H9 (cell line): ENCODE measurements at regions not wholly inside any gene's neighbourhood (a gene's known extent, or its start where the extent isn't known, plus 50 kb on each side); places are given as distances from the start of the nearest gene placed in this dataset.
"Not testable (repeated sequence)": the region's sequence is repeated elsewhere in the genome, so short reads cannot be mapped to it uniquely, and the experiment has no call there.

Experiments used
- DNase-seq: peaks from one replicate; pipeline ENCODE4 v3.0.0-alpha.2; 2017
- H2AFZ ChIP-seq: one replicate; pipeline ENCODE4 v1.6.1; 2013; ENCODE audit warnings: mild to moderate bottlenecking, low read length, control low read depth, moderate library complexity
- H2AK5ac ChIP-seq: 2 replicates; pipeline ENCODE4 v1.6.1; 2013; ENCODE audit warnings: low read length, control low read depth, mixed read lengths; ENCODE audit not compliant: insufficient read length
- H2BK120ac ChIP-seq: one replicate; pipeline ENCODE4 v1.6.1; 2013; ENCODE audit warnings: low read depth, mild to moderate bottlenecking, low read length, control low read depth, inconsistent platforms; ENCODE audit not compliant: poor library complexity, severe bottlenecking
- H2BK12ac ChIP-seq: 2 replicates; pipeline ENCODE4 v1.6.1; 2013; ENCODE audit warnings: low read length, control low read depth, mixed read lengths, low read depth; ENCODE audit not compliant: insufficient read length
- H2BK15ac ChIP-seq: 2 replicates; pipeline ENCODE4 v1.6.1; 2013; ENCODE audit warnings: low read depth, low read length, control low read depth
- H2BK20ac ChIP-seq: one replicate; pipeline ENCODE4 v1.6.1; 2013; ENCODE audit warnings: low read depth, mild to moderate bottlenecking, low read length, control low read depth, inconsistent platforms; ENCODE audit not compliant: poor library complexity, severe bottlenecking
- H2BK5ac ChIP-seq: 2 replicates; pipeline ENCODE4 v1.6.1; 2013; ENCODE audit warnings: low read length, control low read depth, mixed read lengths; ENCODE audit not compliant: insufficient read length
- H3K14ac ChIP-seq: 2 replicates; pipeline ENCODE4 v1.6.1; 2013; ENCODE audit warnings: low read length, control low read depth; ENCODE audit not compliant: insufficient read depth
- H3K18ac ChIP-seq: 2 replicates; pipeline ENCODE4 v1.6.1; 2013; ENCODE audit warnings: low read depth, mild to moderate bottlenecking, mixed read lengths, low read length, control low read depth; ENCODE audit not compliant: insufficient read length
- H3K23ac ChIP-seq: 2 replicates; pipeline ENCODE4 v1.6.1; 2013; ENCODE audit warnings: low read length, control low read depth, mixed read lengths, low read depth; ENCODE audit not compliant: insufficient read length
- H3K23me2 ChIP-seq: 2 replicates; pipeline ENCODE4 v1.6.1; 2013; ENCODE audit warnings: low read depth, mild to moderate bottlenecking, mixed read lengths, low read length, control low read depth; ENCODE audit not compliant: insufficient read length, poor library complexity, severe bottlenecking
- H3K27ac ChIP-seq: 2 replicates; pipeline ENCODE4 v1.5.1; 2013; ENCODE audit warnings: low read length, control low read depth, mixed read lengths, low read depth; ENCODE audit not compliant: insufficient read length
- H3K27me3 ChIP-seq: 2 replicates; pipeline ENCODE4 v1.6.1; 2013; ENCODE audit warnings: low read length, control low read depth, inconsistent platforms; ENCODE audit not compliant: insufficient read depth
- H3K4ac ChIP-seq: 2 replicates; pipeline ENCODE4 v1.6.1; 2013; ENCODE audit warnings: low read depth, mild to moderate bottlenecking, control low read depth, inconsistent platforms, low read length, moderate library complexity
- H3K4me1 ChIP-seq: 2 replicates; pipeline ENCODE4 v1.6.1; 2013; ENCODE audit warnings: low read length, control low read depth, inconsistent platforms; ENCODE audit not compliant: insufficient read depth
- H3K4me2 ChIP-seq: 2 replicates; pipeline ENCODE4 v1.6.1; 2013; ENCODE audit warnings: low read length, control low read depth, mixed read lengths; ENCODE audit not compliant: insufficient read length, insufficient read depth
- H3K56ac ChIP-seq: 2 replicates; pipeline ENCODE4 v1.6.1; 2013; ENCODE audit warnings: low read depth, mild to moderate bottlenecking, mixed read lengths, low read length, control low read depth; ENCODE audit not compliant: insufficient read length
- H3K79me1 ChIP-seq: 2 replicates; pipeline ENCODE4 v1.6.1; 2013; ENCODE audit warnings: low read depth, mild to moderate bottlenecking, moderate library complexity, low read length, control low read depth, inconsistent platforms; ENCODE audit not compliant: insufficient read depth, poor library complexity, severe bottlenecking
- H3K79me2 ChIP-seq: 2 replicates; pipeline ENCODE4 v1.6.1; 2013; ENCODE audit warnings: low read length, control low read depth, inconsistent platforms; ENCODE audit not compliant: insufficient read depth
- H3K9ac ChIP-seq: 2 replicates; pipeline ENCODE4 v1.6.1; 2013; ENCODE audit warnings: low read length, control low read depth, mixed read lengths; ENCODE audit not compliant: insufficient read length; ENCODE audit errors: extremely low read depth
- H3K9me3 ChIP-seq: one replicate; pipeline ENCODE4 v1.6.1; 2013; ENCODE audit warnings: low read depth, low read length, inconsistent platforms; ENCODE audit not compliant: control insufficient read depth
- H3T11ph ChIP-seq: one replicate; pipeline ENCODE4 v1.6.1; 2013; ENCODE audit warnings: mild to moderate bottlenecking, low read length, control low read depth, inconsistent platforms
- H4K20me1 ChIP-seq: one replicate; pipeline ENCODE4 v1.6.1; 2013; ENCODE audit not compliant: control insufficient read depth, insufficient read length, insufficient read depth
- H4K5ac ChIP-seq: 2 replicates; pipeline ENCODE4 v1.6.1; 2013; ENCODE audit warnings: low read depth, mild to moderate bottlenecking, mixed read lengths, low read length, control low read depth; ENCODE audit not compliant: insufficient read length
- H4K8ac ChIP-seq: replicated peaks from 2 replicates; pipeline ENCODE4 v1.6.1; 2013; ENCODE audit warnings: low read length, control low read depth, mixed read lengths, low read depth; ENCODE audit not compliant: insufficient read length
- H4K91ac ChIP-seq: 2 replicates; pipeline ENCODE4 v1.6.1; 2013; ENCODE audit warnings: low read depth, mild to moderate bottlenecking, moderate library complexity, mixed read lengths, low read length, control low read depth; ENCODE audit not compliant: insufficient read length
- H3K27ac Mint-ChIP-seq, 3 experiments: 2 replicates in 2 of 3; 3 replicates in 1 of 3; pipeline ENCODE4 v1.8.0; 2020 to 2021; ENCODE audit warnings: mixed read lengths in 3 of 3, mild to moderate bottlenecking in 1 of 3, moderate library complexity in 1 of 3
- H3K27me3 Mint-ChIP-seq: 2 replicates; pipeline ENCODE4 v1.8.0; 2021; ENCODE audit warnings: low read depth, mild to moderate bottlenecking, moderate library complexity, mixed read lengths
- H3K36me3 Mint-ChIP-seq, 3 experiments: 2 replicates in 2 of 3; 3 replicates in 1 of 3; pipeline ENCODE4 v1.8.0; 2020 to 2021; ENCODE audit warnings: low read depth in 3 of 3, mixed read lengths in 3 of 3; ENCODE audit not compliant: insufficient read depth in 1 of 3
- H3K4me1 Mint-ChIP-seq, 2 experiments: 2 replicates each; pipeline ENCODE4 v1.8.0; 2020; ENCODE audit warnings: mixed read lengths in 2 of 2
- H3K4me3 Mint-ChIP-seq, 2 experiments: 2 replicates in 1 of 2; 3 replicates in 1 of 2; pipeline ENCODE4 v1.8.0; 2020 to 2021; ENCODE audit warnings: mild to moderate bottlenecking in 2 of 2, mixed read lengths in 2 of 2, moderate library complexity in 1 of 2
- H3K9me3 Mint-ChIP-seq, 2 experiments: 2 replicates in 1 of 2; 3 replicates in 1 of 2; pipeline ENCODE4 v1.8.0; 2020; ENCODE audit warnings: mild to moderate bottlenecking in 2 of 2, mixed read lengths in 2 of 2, moderate library complexity in 1 of 2
- CTCF ChIP-seq: fragments of 200-600 bp; sonication (generic); conservative IDR thresholded peaks from 3 replicates; pipeline ENCODE4 v1.8.0; 2021; ENCODE audit warnings: antibody characterized with exemption, mild to moderate bottlenecking
- WGBS: extraction: QIAGEN DNeasy Blood & Tissue Kit; methylation state at CpG from one replicate; pipeline ENCODE4 v1.1.7; 2013; ENCODE audit warnings: missing lambda C conversion rate, low lambda C conversion rate, mixed read lengths; ENCODE audit not compliant: insufficient read length; ENCODE audit errors: extremely low coverage; 5-methylcytosine and 5-hydroxymethylcytosine counted together

- not testable (repeated sequence) for H3T11ph ChIP-seq, H3K27me3 Mint-ChIP-seq, H2BK15ac ChIP-seq, H3K14ac ChIP-seq, H2BK120ac ChIP-seq, H4K91ac ChIP-seq, H2BK12ac ChIP-seq, H4K5ac ChIP-seq, H3K18ac ChIP-seq, H2BK20ac ChIP-seq, H3K4me3 Mint-ChIP-seq, H3K27ac Mint-ChIP-seq, H3K36me3 Mint-ChIP-seq, H3K79me1 ChIP-seq, H3K9me3 ChIP-seq, H3K9ac ChIP-seq, H3K4me2 ChIP-seq, H3K27ac ChIP-seq, H3K4ac ChIP-seq, H4K8ac ChIP-seq, H2BK5ac ChIP-seq, H3K23me2 ChIP-seq, H2AFZ ChIP-seq, H4K20me1 ChIP-seq, H2AK5ac ChIP-seq, H3K4me1 Mint-ChIP-seq, H3K9me3 Mint-ChIP-seq, H3K79me2 ChIP-seq, H3K27me3 ChIP-seq, H3K56ac ChIP-seq, H3K4me1 ChIP-seq, H3K23ac ChIP-seq
- TF ChIP-seq CTCF, result peak; percentile 73
- no CpG with 5 or more reads among the region's 6 CpGs for WGBS
- DNase-seq, result peak; percentile 85
Measured at GRCh38 chr17:15849054-15849453, 95.9 kb upstream of the ADORA2B start.

- H3K79me1 ChIP-seq, H3K4me2 ChIP-seq, H3K9me3 ChIP-seq, H2BK20ac ChIP-seq, H3K23ac ChIP-seq, H3K56ac ChIP-seq, H3K4ac ChIP-seq, H3K36me3 Mint-ChIP-seq, H4K8ac ChIP-seq, H2BK15ac ChIP-seq, H2AFZ ChIP-seq, H3K18ac ChIP-seq, H4K91ac ChIP-seq, H3K4me3 Mint-ChIP-seq, H2AK5ac ChIP-seq, H2BK120ac ChIP-seq, H3K14ac ChIP-seq, H4K5ac ChIP-seq, H4K20me1 ChIP-seq, H3K4me1 ChIP-seq, H3K27ac Mint-ChIP-seq, H3K27me3 ChIP-seq, H3K9me3 Mint-ChIP-seq, H3K27ac ChIP-seq, H3K9ac ChIP-seq, H3T11ph ChIP-seq, H3K27me3 Mint-ChIP-seq, H3K79me2 ChIP-seq, H2BK5ac ChIP-seq, H2BK12ac ChIP-seq, H3K23me2 ChIP-seq, DNase-seq, H3K4me1 Mint-ChIP-seq: not testable (repeated sequence)
- WGBS, result no CpG with 5 or more reads among the region's 2 CpGs
Measured at GRCh38 chr17:15850071-15850470, 94.9 kb upstream of the ADORA2B start.
